Thymus (tissue), 11 donors: ENCODE measurements at regions not wholly inside any gene's neighbourhood (a gene's known extent, or its start where the extent isn't known, plus 50 kb on each side); places are given as distances from the start of the nearest gene placed in this dataset.
"Not testable (repeated sequence)": the region's sequence is repeated elsewhere in the genome, so short reads cannot be mapped to it uniquely, and the experiment has no call there.

Source experiments
- DNase-seq, 9 donors: peaks; one replicate each; pipeline ENCODE4 v3.0.0-alpha.2; 2013; ENCODE audit warnings: low spot score in 9 of 9, low read depth in 6 of 9, missing footprints in 1 of 9
- H3K27ac ChIP-seq, 2 donors: one replicate each; pipeline ENCODE4 v1.5.1; 2013; ENCODE audit warnings: control low read depth in 1 of 2, low read depth in 1 of 2, low read length in 1 of 2, mild to moderate bottlenecking in 1 of 2, moderate library complexity in 1 of 2
- H3K27me3 ChIP-seq, 2 donors: one replicate each; pipeline ENCODE4 v1.5.1; 2013; ENCODE audit warnings: low read length in 1 of 2; ENCODE audit not compliant: control insufficient read depth in 2 of 2, insufficient read depth in 1 of 2
- H3K36me3 ChIP-seq, 2 donors: one replicate each; pipeline ENCODE4 v1.5.1; 2013; ENCODE audit warnings: low read length in 1 of 2, mild to moderate bottlenecking in 1 of 2, moderate library complexity in 1 of 2; ENCODE audit not compliant: control insufficient read depth in 2 of 2, insufficient read depth in 2 of 2
- H3K4me1 ChIP-seq, 2 donors: one replicate each; pipeline ENCODE4 v1.5.1; 2013; ENCODE audit warnings: low read length in 2 of 2; ENCODE audit not compliant: control insufficient read depth in 2 of 2, insufficient read depth in 2 of 2
- H3K4me3 ChIP-seq, 2 donors: one replicate each; pipeline ENCODE4 v1.5.1; 2013; ENCODE audit warnings: low read length in 2 of 2, control low read depth in 1 of 2, mild to moderate bottlenecking in 1 of 2
- H3K9me3 ChIP-seq, 2 donors: one replicate each; pipeline ENCODE4 v1.5.1; 2013; ENCODE audit warnings: low read length in 1 of 2, mild to moderate bottlenecking in 1 of 2; ENCODE audit not compliant: control insufficient read depth in 2 of 2, insufficient read depth in 1 of 2
- WGBS: extraction: QIAGEN DNeasy Blood & Tissue Kit; methylation state at CpG from one replicate; pipeline ENCODE4 v1.1.7; 2013; 5-methylcytosine and 5-hydroxymethylcytosine counted together
- donor health status: healthy.

- no peak overlapping the region for H3K4me3 ChIP-seq
Observed at GRCh38 chr17:21513012-21513570, 136.9 kb downstream of the KCNJ12 start.

DNA sequence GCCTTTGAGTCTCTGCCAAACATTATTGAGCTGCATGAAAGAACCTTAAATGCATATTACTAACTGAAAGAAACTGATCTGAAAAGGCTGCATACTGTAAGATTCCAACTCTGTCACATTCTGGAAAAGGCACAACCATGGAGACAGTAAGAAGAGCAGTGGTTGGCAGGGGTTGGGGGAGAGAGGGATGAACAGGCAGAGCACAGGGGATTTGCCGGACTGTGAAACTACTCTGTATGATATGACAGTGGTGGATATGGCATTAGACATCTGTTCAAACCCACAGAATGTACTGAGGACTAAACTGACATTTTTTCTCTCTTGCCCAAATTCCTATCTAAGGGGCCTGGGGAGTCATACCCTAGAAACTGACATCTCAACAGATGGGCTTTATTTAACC is 138.4 kb downstream of the KCNJ12 start:
- 100% methylated on average over 1 of the region's 1 CpG for WGBS
- H3K9me3 ChIP-seq, H3K27ac ChIP-seq, DNase-seq, H3K4me1 ChIP-seq, H3K36me3 ChIP-seq, H3K4me3 ChIP-seq: not testable (repeated sequence)
- peaks cover 17 to 38% of the 10 kb centered on the region in 2 donors for H3K27me3 ChIP-seq

More at GRCh38 chr17:21513012-21513570, 136.9 kb downstream of the KCNJ12 start:
- Histone ChIP-seq H3K4me1 (peaks cover 0 to 8% of the 10 kb centered on the region in 2 donors), H3K9me3 (no peaks in the 10 kb centered on the region), H3K27me3 (peaks cover 17 to 38% of the 10 kb centered on the region in 2 donors), H3K36me3 (no peaks in the 10 kb centered on the region), H3K27ac (no peak overlapping the region)
- peak; percentile 36 to 80 (median 56) for DNase-seq
- 5% methylated on average over 24 of the region's 24 CpGs for WGBS

DNA sequence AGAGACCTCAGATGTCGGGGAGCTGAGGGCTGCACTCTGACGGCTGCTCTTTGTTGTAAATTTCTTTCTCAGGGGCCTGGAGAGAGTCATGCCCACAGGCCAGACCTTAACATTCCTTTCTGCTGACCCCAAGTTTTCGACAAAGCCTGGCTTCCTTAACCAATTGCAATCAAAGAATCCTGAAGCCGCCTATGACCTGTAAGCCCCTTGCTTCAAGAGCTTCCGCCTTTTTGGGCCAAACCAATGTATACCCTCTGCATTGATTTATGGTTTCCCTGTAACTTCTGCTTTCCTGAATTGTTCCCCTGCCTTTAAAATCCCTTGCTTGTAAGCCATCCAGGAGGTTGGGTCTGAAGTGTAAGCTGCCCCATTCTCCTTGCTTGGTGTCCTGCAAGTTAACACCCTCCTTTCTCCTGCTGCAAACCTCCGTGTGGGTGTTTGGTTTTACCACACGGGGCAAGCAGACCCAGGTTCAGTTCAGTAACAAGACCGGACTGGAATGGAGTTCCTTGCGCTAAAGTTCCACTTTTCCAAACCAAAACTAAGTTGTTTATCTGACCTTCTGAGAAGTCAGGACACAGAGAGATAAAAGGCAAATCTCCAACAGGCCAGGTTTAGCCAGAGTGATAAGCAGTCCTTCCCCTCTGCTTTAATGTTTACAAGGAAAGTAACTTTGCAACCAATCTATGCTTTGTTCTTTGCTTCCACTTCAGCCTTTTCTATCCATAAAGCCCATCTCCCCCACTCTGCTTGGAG is 141.6 kb downstream of the KCNJ12 start:
- 53% methylated on average over 9 of the region's 9 CpGs for WGBS
- H3K4me3 ChIP-seq: no peak overlapping the region
- DNase-seq: no peak

GRCh38 chr17:21522755-21523336 is 146.7 kb downstream of the KCNJ12 start:
- no peaks in the 10 kb centered on the region for H3K9me3 ChIP-seq
- no peaks in the 10 kb centered on the region for H3K36me3 ChIP-seq
- H3K27ac ChIP-seq: no peak overlapping the region
- H3K4me1 ChIP-seq: no peaks in the 10 kb centered on the region
- H3K27me3 ChIP-seq: peaks cover 0 to 5% of the 10 kb centered on the region in 2 donors
- H3K4me3 ChIP-seq: no peak overlapping the region
- 96% methylated on average over 8 of the region's 8 CpGs for WGBS
- no peak for DNase-seq

More for the DNA sequence above, 141.6 kb downstream of the KCNJ12 start:
- Histone ChIP-seq H3K4me1 (no peaks in the 10 kb centered on the region), H3K36me3 (no peaks in the 10 kb centered on the region), H3K9me3 (no peaks in the 10 kb centered on the region), H3K27ac (no peak overlapping the region), H3K27me3 (peaks cover 2 to 10% of the 10 kb centered on the region in 2 donors)

DNA sequence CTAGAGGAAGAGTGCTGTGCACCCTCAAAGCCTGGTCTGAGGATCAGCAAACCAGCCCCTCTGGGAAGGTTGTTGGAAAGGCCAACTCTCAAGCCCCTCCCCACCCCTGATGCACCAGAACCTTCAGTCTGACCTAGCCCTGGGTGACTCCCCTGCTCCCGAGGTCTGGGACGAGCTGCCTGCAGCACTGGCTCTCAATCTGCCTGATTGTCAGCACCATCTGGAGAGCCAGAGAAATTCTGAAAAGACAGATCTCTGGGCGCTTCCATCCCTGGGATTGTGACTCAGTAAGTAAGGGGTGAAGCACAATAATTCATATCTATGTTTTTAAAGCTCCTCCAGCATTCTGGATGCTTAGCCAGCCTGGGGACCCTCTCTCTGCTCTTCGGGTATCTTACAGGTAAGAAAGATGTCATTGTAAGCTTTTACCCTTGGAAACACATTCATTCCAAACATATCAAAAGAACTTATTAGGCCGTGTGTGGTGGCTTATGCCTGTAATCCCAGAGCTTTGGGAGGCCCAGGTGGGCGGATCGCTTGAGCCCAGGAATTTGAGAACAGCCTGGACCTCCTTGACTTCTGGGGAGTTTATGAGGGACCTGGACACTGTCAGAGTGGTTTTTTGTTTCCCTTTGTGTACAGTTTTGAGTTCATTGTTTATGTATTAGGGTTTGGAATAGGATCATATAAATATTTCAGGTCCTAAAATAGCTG is 147.5 kb downstream of the KCNJ12 start:
- Histone ChIP-seq H3K9me3 (no peaks in the 10 kb centered on the region), H3K27me3 (no peaks in the 10 kb centered on the region), H3K4me3 (no peak overlapping the region), H3K27ac (no peak overlapping the region), H3K36me3 (no peaks in the 10 kb centered on the region), H3K4me1 (no peaks in the 10 kb centered on the region)
- DNase-seq: no peak
- WGBS: 91% methylated on average over 7 of the region's 7 CpGs

GRCh38 chr17:21524211-21524591 is 148.0 kb downstream of the KCNJ12 start:
- Histone ChIP-seq H3K4me1 (no peaks in the 10 kb centered on the region), H3K4me3 (no peak overlapping the region), H3K27ac (no peak overlapping the region), H3K27me3 (no peaks in the 10 kb centered on the region), H3K36me3 (no peaks in the 10 kb centered on the region), H3K9me3 (no peaks in the 10 kb centered on the region)
- WGBS: 72% methylated on average over 12 of the region's 12 CpGs
- no peak for DNase-seq

- Histone ChIP-seq H3K4me1 (no peaks in the 10 kb centered on the region), H3K27me3 (no peaks in the 10 kb centered on the region), H3K4me3 (no peak overlapping the region), H3K27ac (no peak overlapping the region), H3K9me3 (no peaks in the 10 kb centered on the region), H3K36me3 (no peaks in the 10 kb centered on the region)
- 89% methylated on average over 8 of the region's 8 CpGs for WGBS
- no peak for DNase-seq
Observed at GRCh38 chr17:21525464-21526130, 149.4 kb downstream of the KCNJ12 start.

DNA sequence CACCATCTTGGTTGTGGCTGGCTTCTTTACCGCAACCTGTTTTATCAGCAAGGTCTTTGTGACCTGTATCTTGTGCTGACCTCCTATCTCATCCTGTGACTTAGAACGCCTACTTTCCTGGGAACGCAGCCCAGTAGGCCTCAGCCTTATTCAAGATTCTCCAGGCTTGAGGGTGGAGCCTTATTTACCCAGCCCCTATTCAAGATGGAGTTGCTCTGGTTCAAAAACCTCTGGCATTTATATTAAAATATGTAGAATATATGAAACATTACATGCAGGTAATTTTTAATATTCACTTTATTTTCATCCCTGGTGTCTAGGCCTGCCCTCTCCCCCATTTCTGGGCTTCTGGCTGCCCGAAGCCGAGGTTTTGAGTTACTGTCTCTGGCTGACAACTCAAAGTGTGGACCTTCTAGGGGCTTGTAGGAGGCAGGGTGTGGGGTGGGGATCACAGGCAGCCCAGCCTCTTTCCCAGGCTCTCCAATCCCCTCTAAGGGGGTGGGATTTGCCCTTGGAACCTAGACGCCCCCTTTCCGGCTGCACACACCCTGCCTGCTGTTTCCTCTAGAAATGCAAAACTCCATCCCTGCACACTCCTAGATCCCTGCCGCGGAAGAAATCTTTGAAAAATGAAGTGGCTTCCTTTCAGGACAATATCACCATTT is 152.0 kb downstream of the KCNJ12 start:
- Histone ChIP-seq H3K27me3 (no peaks in the 10 kb centered on the region), H3K4me3 (no peak overlapping the region), H3K36me3 (no peaks in the 10 kb centered on the region), H3K4me1 (peaks cover 4 to 6% of the 10 kb centered on the region in 2 donors), H3K27ac (no peak overlapping the region), H3K9me3 (no peaks in the 10 kb centered on the region)
- no peak for DNase-seq
- WGBS: 82% methylated on average over 9 of the region's 9 CpGs
